Gastroesophageal sphincter (tissue), 3 donors: ENCODE measurements at regions not wholly inside any gene's neighbourhood (a gene's known extent, or its start where the extent isn't known, plus 50 kb on each side); places are given as distances from the start of the nearest gene placed in this dataset.

Experiments
- EP300 ChIP-seq: sonication (generic); formaldehyde crosslinking; IDR thresholded peaks from one replicate; pipeline ENCODE4 v1.6.1; 2017; ENCODE audit warnings: antibody characterized with exemption, mild to moderate bottlenecking
- POLR2A ChIP-seq, 2 donors: fragments of 450-650 bp; IDR thresholded peaks; one replicate each; pipeline ENCODE4 v1.6.1; 2017; ENCODE audit warnings: antibody characterized with exemption in 2 of 2, mild to moderate bottlenecking in 2 of 2, moderate library complexity in 1 of 2
- POLR2AphosphoS5 ChIP-seq: sonication (generic); formaldehyde crosslinking; IDR thresholded peaks from one replicate; pipeline ENCODE4 v1.6.1; 2017; ENCODE audit warnings: antibody characterized with exemption
- TF ChIP-seq, protein P1 (sequence below), 4 experiments: fragments of 200-600 bp in 2 of 4; fragments of 450-650 bp in 2 of 4; sonication (generic) in 1 of 4; IDR thresholded peaks; one replicate each; pipeline ENCODE4 v1.5.1; 2017 to 2019; ENCODE audit warnings: antibody characterized with exemption in 4 of 4, mild to moderate bottlenecking in 2 of 4, moderate library complexity in 2 of 4

DNA sequence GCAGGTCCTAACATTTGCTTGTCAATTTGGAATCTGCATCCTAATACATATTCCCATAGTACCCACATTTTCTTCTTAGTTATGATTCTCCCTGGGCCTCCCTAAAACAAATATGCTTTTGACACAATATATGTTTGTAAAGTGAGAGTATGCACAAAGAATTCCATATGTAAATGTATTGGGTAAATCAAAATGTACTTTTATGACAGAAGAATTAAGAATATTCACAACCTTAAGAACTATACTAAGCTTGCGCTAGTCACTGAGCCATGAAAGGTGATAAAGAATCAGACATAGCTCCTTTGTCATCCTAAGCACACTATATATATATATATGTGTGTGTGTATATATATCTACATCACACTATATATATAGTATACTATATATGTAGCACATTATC is 438.5 kb downstream of the ACTL7B start:
- TF ChIP-seq, protein P1, sequence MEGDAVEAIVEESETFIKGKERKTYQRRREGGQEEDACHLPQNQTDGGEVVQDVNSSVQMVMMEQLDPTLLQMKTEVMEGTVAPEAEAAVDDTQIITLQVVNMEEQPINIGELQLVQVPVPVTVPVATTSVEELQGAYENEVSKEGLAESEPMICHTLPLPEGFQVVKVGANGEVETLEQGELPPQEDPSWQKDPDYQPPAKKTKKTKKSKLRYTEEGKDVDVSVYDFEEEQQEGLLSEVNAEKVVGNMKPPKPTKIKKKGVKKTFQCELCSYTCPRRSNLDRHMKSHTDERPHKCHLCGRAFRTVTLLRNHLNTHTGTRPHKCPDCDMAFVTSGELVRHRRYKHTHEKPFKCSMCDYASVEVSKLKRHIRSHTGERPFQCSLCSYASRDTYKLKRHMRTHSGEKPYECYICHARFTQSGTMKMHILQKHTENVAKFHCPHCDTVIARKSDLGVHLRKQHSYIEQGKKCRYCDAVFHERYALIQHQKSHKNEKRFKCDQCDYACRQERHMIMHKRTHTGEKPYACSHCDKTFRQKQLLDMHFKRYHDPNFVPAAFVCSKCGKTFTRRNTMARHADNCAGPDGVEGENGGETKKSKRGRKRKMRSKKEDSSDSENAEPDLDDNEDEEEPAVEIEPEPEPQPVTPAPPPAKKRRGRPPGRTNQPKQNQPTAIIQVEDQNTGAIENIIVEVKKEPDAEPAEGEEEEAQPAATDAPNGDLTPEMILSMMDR (IDR thresholded peaks at IDR 0.05) = no peak
- TF ChIP-seq POLR2AphosphoS5 (no peak), EP300 (no peak), POLR2A (IDR thresholded peaks at IDR 0.05) (no peak)
